GM12873 (cell line): ENCODE measurements at regions not wholly inside any gene's neighbourhood (a gene's known extent, or its start where the extent isn't known, plus 50 kb on each side); places are given as distances from the start of the nearest gene placed in this dataset.

Source experiments
- CTCF ChIP-seq: IDR thresholded peaks from 2 replicates; pipeline ENCODE4 v1.5.1; 2012; ENCODE audit warnings: low read depth, mild to moderate bottlenecking, moderate library complexity, low read length, control low read depth; ENCODE audit not compliant: insufficient read depth; ENCODE audit errors: missing control alignments

- no peak for TF ChIP-seq CTCF
These were observed 197.5 kb upstream of the SEMA6A start for GRCh38 chr5:116772152-116772501.

- no peak for TF ChIP-seq CTCF
These were observed 197.0 kb upstream of the SEMA6A start for GRCh38 chr5:116771466-116772151.

GRCh38 chr5:116769470-116769869, 194.8 kb upstream of the SEMA6A start:
- no peak for TF ChIP-seq CTCF

- TF ChIP-seq CTCF = no peak
These were observed 191.9 kb upstream of the SEMA6A start for GRCh38 chr5:116766470-116766947.

GRCh38 chr5:116765441-116765840, 190.8 kb upstream of the SEMA6A start:
- TF ChIP-seq CTCF = no peak

- TF ChIP-seq CTCF = no peak
These were observed 190.3 kb upstream of the SEMA6A start for GRCh38 chr5:116764941-116765340.

- no peak for TF ChIP-seq CTCF
These were observed 189.6 kb upstream of the SEMA6A start for GRCh38 chr5:116763987-116764866.
